ENCODE measurements at regions not wholly inside any gene's neighbourhood (a gene's known extent, or its start where the extent isn't known, plus 50 kb on each side); places are given as distances from the start of the nearest gene placed in this dataset.

- TF ChIP-seq, protein P1, sequence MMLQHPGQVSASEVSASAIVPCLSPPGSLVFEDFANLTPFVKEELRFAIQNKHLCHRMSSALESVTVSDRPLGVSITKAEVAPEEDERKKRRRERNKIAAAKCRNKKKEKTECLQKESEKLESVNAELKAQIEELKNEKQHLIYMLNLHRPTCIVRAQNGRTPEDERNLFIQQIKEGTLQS (IDR thresholded peaks at IDR 0.05) = no peak
- no peak for TF ChIP-seq POLR2A (IDR thresholded peaks at IDR 0.05; ENCODE audit: borderline replicate concordance, extremely low read depth, insufficient read depth, insufficient read length)
These were observed 716.7 kb downstream of the DCDC2C start for GRCh38 chr2:4420032-4420431.
